IMR-90 (cell line): ENCODE measurements at regions not wholly inside any gene's neighbourhood (a gene's known extent, or its start where the extent isn't known, plus 50 kb on each side); places are given as distances from the start of the nearest gene placed in this dataset.

Experiments used
- ATAC-seq: fragments of 200-7000 bp; cut with Tn5 transposase; 2 replicates; pipeline ENCODE4 v1.9.1; 2020; ENCODE audit warnings: low read depth, mild to moderate bottlenecking, moderate library complexity
- BruUV-seq: library from RNA; stranded (reverse); fragments of 400-500 nt; replicated peaks from 2 replicates; lab custom pipeline; 2021; lab: Mats Ljungman, UMichigan
- CTCF ChIA-PET: fragments of 300-600 bp; formaldehyde crosslinking; extraction: SDS; loops from one replicate; lab custom pipeline; 2021; ENCODE audit warnings: antibody characterized with exemption; lab: Yijun Ruan, JAX
- POLR2A ChIA-PET: fragments of 300-600 bp; sonication (Branson Sonifier 250); formaldehyde crosslinking; loops from one replicate; lab custom pipeline; 2022; ENCODE audit warnings: antibody characterized with exemption; ENCODE audit not compliant: unreplicated experiment; lab: Charles Lee
- DNase-seq: peaks from one replicate; pipeline ENCODE4 v3.0.0; 2013
- H2AFZ ChIP-seq: replicated peaks from 2 replicates; pipeline ENCODE3; 2013; ENCODE audit warnings: low read length, mild to moderate bottlenecking; ENCODE audit not compliant: poor library complexity
- H2AK5ac ChIP-seq: 2 replicates; pipeline ENCODE4 v1.6.1; 2013; ENCODE audit warnings: low read depth, low read length, inconsistent platforms
- H2AK9ac ChIP-seq: replicated peaks from 2 replicates; pipeline ENCODE3; 2013; ENCODE audit warnings: mild to moderate bottlenecking, low read depth, low read length, moderate library complexity; ENCODE audit not compliant: poor library complexity
- H2BK120ac ChIP-seq: 2 replicates; pipeline ENCODE4 v1.6.1; 2013; ENCODE audit warnings: low read depth, low read length, inconsistent platforms
- H2BK15ac ChIP-seq: 3 replicates; pipeline ENCODE4 v1.6.1; 2013; ENCODE audit warnings: low read depth, low read length, inconsistent platforms
- H2BK20ac ChIP-seq: 2 replicates; pipeline ENCODE4 v1.6.1; 2013; ENCODE audit warnings: low read depth, mild to moderate bottlenecking, inconsistent platforms, low read length, moderate library complexity
- H2BK5ac ChIP-seq: 2 replicates; pipeline ENCODE4 v1.6.1; 2013; ENCODE audit warnings: mild to moderate bottlenecking, low read depth, low read length, inconsistent platforms; ENCODE audit not compliant: poor library complexity, severe bottlenecking
- H3K14ac ChIP-seq: replicated peaks from 2 replicates; pipeline ENCODE4 v1.6.1; 2013; ENCODE audit warnings: low read depth, low read length, inconsistent platforms
- H3K18ac ChIP-seq: 2 replicates; pipeline ENCODE4 v1.6.1; 2013; ENCODE audit warnings: low read depth, low read length, control low read depth
- H3K23ac ChIP-seq: 2 replicates; pipeline ENCODE4 v1.6.1; 2013; ENCODE audit warnings: low read depth, low read length, inconsistent platforms
- H3K27ac ChIP-seq: 2 replicates; pipeline ENCODE4 v1.5.1; 2013; ENCODE audit warnings: mild to moderate bottlenecking, control low read depth, low read length; ENCODE audit not compliant: insufficient read depth
- H3K27me3 ChIP-seq: 2 replicates; pipeline ENCODE4 v1.6.1; 2013; ENCODE audit warnings: low read length; ENCODE audit not compliant: control insufficient read depth, insufficient read depth
- H3K36me3 ChIP-seq: 2 replicates; pipeline ENCODE4 v1.6.1; 2013; ENCODE audit warnings: low read length, mixed read lengths; ENCODE audit not compliant: control insufficient read depth, insufficient read depth
- H3K4ac ChIP-seq: 2 replicates; pipeline ENCODE4 v1.6.1; 2013; ENCODE audit warnings: low read depth, low read length, inconsistent platforms
- H3K4me1 ChIP-seq: 2 replicates; pipeline ENCODE4 v1.6.1; 2013; ENCODE audit warnings: low read length, mixed read lengths; ENCODE audit not compliant: control insufficient read depth, insufficient read depth
- H3K4me2 ChIP-seq: 2 replicates; pipeline ENCODE4 v1.6.1; 2013; ENCODE audit warnings: low read depth, mild to moderate bottlenecking, control low read depth, low read length, moderate library complexity
- H3K4me3 ChIP-seq: 2 replicates; pipeline ENCODE4 v1.5.1; 2013; ENCODE audit warnings: low read depth, mild to moderate bottlenecking, control low read depth, low read length, moderate library complexity; ENCODE audit not compliant: insufficient read depth
- H3K56ac ChIP-seq: 2 replicates; pipeline ENCODE4 v1.6.1; 2013; ENCODE audit warnings: low read length, inconsistent platforms; ENCODE audit not compliant: insufficient read depth; ENCODE audit errors: extremely low read depth
- H3K79me1 ChIP-seq, 2 experiments: 2 replicates each; pipeline ENCODE4 v1.6.1; 2013; ENCODE audit warnings: low read length in 2 of 2, inconsistent platforms in 1 of 2, low read depth in 1 of 2
- H3K9ac ChIP-seq: 2 replicates; pipeline ENCODE4 v1.6.1; 2013; ENCODE audit warnings: low read depth, low read length, control low read depth
- H3K9me1 ChIP-seq: 2 replicates; pipeline ENCODE4 v1.6.1; 2013; ENCODE audit warnings: low read length, inconsistent platforms; ENCODE audit not compliant: insufficient read depth
- H3K9me3 ChIP-seq: 2 replicates; pipeline ENCODE4 v1.6.1; 2013; ENCODE audit warnings: low read length; ENCODE audit not compliant: control insufficient read depth, insufficient read depth
- H4K20me1 ChIP-seq: 2 replicates; pipeline ENCODE4 v1.6.1; 2013; ENCODE audit warnings: low read length, inconsistent platforms; ENCODE audit not compliant: insufficient read depth
- H4K5ac ChIP-seq: 2 replicates; pipeline ENCODE4 v1.6.1; 2013; ENCODE audit warnings: mild to moderate bottlenecking, low read depth, low read length, control low read depth
- H4K8ac ChIP-seq, 2 experiments: 2 replicates each; pipeline ENCODE4 v1.6.1; 2013; ENCODE audit warnings: low read depth in 2 of 2, low read length in 2 of 2, control low read depth in 1 of 2, inconsistent platforms in 1 of 2
- H4K91ac ChIP-seq: 2 replicates; pipeline ENCODE4 v1.6.1; 2013; ENCODE audit warnings: low read depth, low read length, inconsistent platforms; ENCODE audit not compliant: insufficient read depth
- BHLHE40 ChIP-seq: fragments of 150-350 bp; IDR thresholded peaks from 2 replicates; pipeline ENCODE4 v1.6.1; 2016; ENCODE audit warnings: mild to moderate bottlenecking, low read depth, low read length
- ELK1 ChIP-seq: fragments of 150-350 bp; IDR thresholded peaks from 2 replicates; pipeline ENCODE4 v1.6.1; 2016; ENCODE audit warnings: low read depth, mild to moderate bottlenecking, low read length, moderate library complexity, borderline replicate concordance
- MAFK ChIP-seq: IDR thresholded peaks from 2 replicates; pipeline ENCODE4 v1.6.1; 2012; ENCODE audit warnings: low read depth, low read length, improper control_type of control experiment
- MAZ ChIP-seq: IDR thresholded peaks from 2 replicates; pipeline ENCODE4 v1.6.1; 2012; ENCODE audit warnings: low read depth, mild to moderate bottlenecking, low read length, improper control_type of control experiment, moderate library complexity, borderline replicate concordance
- NFE2L2 ChIP-seq: fragments of 150-350 bp; IDR thresholded peaks from 2 replicates; pipeline ENCODE4 v1.6.1; 2016; ENCODE audit warnings: low read depth, mild to moderate bottlenecking, low read length
- POLR2A ChIP-seq: IDR thresholded peaks from 2 replicates; pipeline ENCODE4 v1.6.1; 2012; ENCODE audit warnings: mild to moderate bottlenecking, low read depth, low read length
- RAD21 ChIP-seq: IDR thresholded peaks from 2 replicates; pipeline ENCODE4 v1.6.1; 2012; ENCODE audit warnings: low read length, improper control_type of control experiment
- SMC3 ChIP-seq: fragments of 150-350 bp; IDR thresholded peaks from 2 replicates; pipeline ENCODE4 v1.6.1; 2016; ENCODE audit warnings: low read depth, mild to moderate bottlenecking, antibody characterized with exemption, low read length, moderate library complexity
- USF2 ChIP-seq: fragments of 150-350 bp; IDR thresholded peaks from 2 replicates; pipeline ENCODE4 v1.6.1; 2017; ENCODE audit warnings: mild to moderate bottlenecking, antibody characterized with exemption, low read length, low read depth
- WGBS, 2 experiments: methylation state at CpG; one replicate each; pipeline versions ENCODE4 v1.1.5 to v1.1.7; 2013; ENCODE audit warnings: missing lambda C conversion rate in 2 of 2; ENCODE audit not compliant: insufficient read length in 1 of 2; ENCODE audit errors: extremely low coverage in 2 of 2; 5-methylcytosine and 5-hydroxymethylcytosine counted together
- dilution Hi-C: fragments of 300-500 bp; cut with HindIII; formaldehyde crosslinking; loops from one replicate; pipeline ENCODE4 v1.14.3; 2018; ENCODE audit warnings: low sequenced_read_pairs; ENCODE audit not compliant: unreplicated experiment
- in situ Hi-C: fragments of 300-500 bp; cut with MboI; formaldehyde crosslinking; loops from 3 replicates; pipeline ENCODE4 v1.14.3; 2019; ENCODE audit warnings: low sequenced_read_pairs, inconsistent platforms, mixed read lengths
- intact Hi-C: fragments of 100-400 bp; cut with micrococcal nuclease; formaldehyde crosslinking; loops from 2 replicates; pipeline ENCODE4 v1.10.0; 2022

GRCh38 chr4:170931321-170931720 is 841.6 kb upstream of the AADAT start:
- in situ Hi-C loops (no loop called here), dilution Hi-C loops (no loop called here), intact Hi-C loops (no loop called here)
- Histone ChIP-seq H2AFZ (no peak overlapping the region), H2BK120ac (no peak overlapping the region), H3K4me1 (no peaks in the 10 kb centered on the region), H3K9me3 (peaks cover 2% of the 10 kb centered on the region; the same call in 1 of the 2 replicates), H3K9me1 (no peaks in the 10 kb centered on the region), H3K23ac (no peak overlapping the region), H2AK9ac (no peak overlapping the region), H3K4me2 (no peak overlapping the region), H3K27ac (no peak overlapping the region), H2BK20ac (no peak overlapping the region), H3K9ac (no peak overlapping the region), H2BK5ac (no peak overlapping the region), H3K79me1 (no peaks in the 10 kb centered on the region), H3K56ac (no peak overlapping the region), H3K4ac (no peak overlapping the region), H3K4me3 (no peak overlapping the region), H3K27me3 (no peaks in the 10 kb centered on the region), H4K5ac (no peak overlapping the region), H4K20me1 (no peaks in the 10 kb centered on the region), H3K36me3 (no peaks in the 10 kb centered on the region), H3K14ac (no peak overlapping the region), H2BK15ac (no peak overlapping the region), H4K8ac (no peak overlapping the region), H2AK5ac (no peak overlapping the region), H3K18ac (no peak overlapping the region), H4K91ac (no peak overlapping the region)
- ChIA-PET CTCF (no interaction called here), POLR2A (no interaction called here)
- DNase-seq (no peak), ATAC-seq (no peak)
- no CpG with 5 or more reads among the region's 2 CpGs for WGBS, 2 experiments
- TF ChIP-seq POLR2A (no peak), NFE2L2 (no peak), SMC3 (no peak), MAFK (no peak), MAZ (no peak), RAD21 (no peak), ELK1 (no peak), BHLHE40 (no peak), USF2 (no peak)
- BruUV-seq: no TSS peak
